H9 (cell line): ENCODE measurements at regions not wholly inside any gene's neighbourhood (a gene's known extent, or its start where the extent isn't known, plus 50 kb on each side); places are given as distances from the start of the nearest gene placed in this dataset.

ENCODE experiments used
- DNase-seq: peaks from one replicate; pipeline ENCODE4 v3.0.0-alpha.2; 2017
- H2AFZ ChIP-seq: one replicate; pipeline ENCODE4 v1.6.1; 2013; ENCODE audit warnings: mild to moderate bottlenecking, low read length, control low read depth, moderate library complexity
- H2AK5ac ChIP-seq: 2 replicates; pipeline ENCODE4 v1.6.1; 2013; ENCODE audit warnings: low read length, control low read depth, mixed read lengths; ENCODE audit not compliant: insufficient read length
- H2BK120ac ChIP-seq: one replicate; pipeline ENCODE4 v1.6.1; 2013; ENCODE audit warnings: low read depth, mild to moderate bottlenecking, low read length, control low read depth, inconsistent platforms; ENCODE audit not compliant: poor library complexity, severe bottlenecking
- H2BK12ac ChIP-seq: 2 replicates; pipeline ENCODE4 v1.6.1; 2013; ENCODE audit warnings: low read length, control low read depth, mixed read lengths, low read depth; ENCODE audit not compliant: insufficient read length
- H2BK15ac ChIP-seq: 2 replicates; pipeline ENCODE4 v1.6.1; 2013; ENCODE audit warnings: low read depth, low read length, control low read depth
- H2BK20ac ChIP-seq: one replicate; pipeline ENCODE4 v1.6.1; 2013; ENCODE audit warnings: low read depth, mild to moderate bottlenecking, low read length, control low read depth, inconsistent platforms; ENCODE audit not compliant: poor library complexity, severe bottlenecking
- H2BK5ac ChIP-seq: 2 replicates; pipeline ENCODE4 v1.6.1; 2013; ENCODE audit warnings: low read length, control low read depth, mixed read lengths; ENCODE audit not compliant: insufficient read length
- H3K14ac ChIP-seq: 2 replicates; pipeline ENCODE4 v1.6.1; 2013; ENCODE audit warnings: low read length, control low read depth; ENCODE audit not compliant: insufficient read depth
- H3K18ac ChIP-seq: 2 replicates; pipeline ENCODE4 v1.6.1; 2013; ENCODE audit warnings: low read depth, mild to moderate bottlenecking, mixed read lengths, low read length, control low read depth; ENCODE audit not compliant: insufficient read length
- H3K23ac ChIP-seq: 2 replicates; pipeline ENCODE4 v1.6.1; 2013; ENCODE audit warnings: low read length, control low read depth, mixed read lengths, low read depth; ENCODE audit not compliant: insufficient read length
- H3K23me2 ChIP-seq: 2 replicates; pipeline ENCODE4 v1.6.1; 2013; ENCODE audit warnings: low read depth, mild to moderate bottlenecking, mixed read lengths, low read length, control low read depth; ENCODE audit not compliant: insufficient read length, poor library complexity, severe bottlenecking
- H3K27ac ChIP-seq: 2 replicates; pipeline ENCODE4 v1.5.1; 2013; ENCODE audit warnings: low read length, control low read depth, mixed read lengths, low read depth; ENCODE audit not compliant: insufficient read length
- H3K27me3 ChIP-seq: 2 replicates; pipeline ENCODE4 v1.6.1; 2013; ENCODE audit warnings: low read length, control low read depth, inconsistent platforms; ENCODE audit not compliant: insufficient read depth
- H3K4ac ChIP-seq: 2 replicates; pipeline ENCODE4 v1.6.1; 2013; ENCODE audit warnings: low read depth, mild to moderate bottlenecking, control low read depth, inconsistent platforms, low read length, moderate library complexity
- H3K4me1 ChIP-seq: 2 replicates; pipeline ENCODE4 v1.6.1; 2013; ENCODE audit warnings: low read length, control low read depth, inconsistent platforms; ENCODE audit not compliant: insufficient read depth
- H3K4me2 ChIP-seq: 2 replicates; pipeline ENCODE4 v1.6.1; 2013; ENCODE audit warnings: low read length, control low read depth, mixed read lengths; ENCODE audit not compliant: insufficient read length, insufficient read depth
- H3K56ac ChIP-seq: 2 replicates; pipeline ENCODE4 v1.6.1; 2013; ENCODE audit warnings: low read depth, mild to moderate bottlenecking, mixed read lengths, low read length, control low read depth; ENCODE audit not compliant: insufficient read length
- H3K79me1 ChIP-seq: 2 replicates; pipeline ENCODE4 v1.6.1; 2013; ENCODE audit warnings: low read depth, mild to moderate bottlenecking, moderate library complexity, low read length, control low read depth, inconsistent platforms; ENCODE audit not compliant: insufficient read depth, poor library complexity, severe bottlenecking
- H3K79me2 ChIP-seq: 2 replicates; pipeline ENCODE4 v1.6.1; 2013; ENCODE audit warnings: low read length, control low read depth, inconsistent platforms; ENCODE audit not compliant: insufficient read depth
- H3K9ac ChIP-seq: 2 replicates; pipeline ENCODE4 v1.6.1; 2013; ENCODE audit warnings: low read length, control low read depth, mixed read lengths; ENCODE audit not compliant: insufficient read length; ENCODE audit errors: extremely low read depth
- H3K9me3 ChIP-seq: one replicate; pipeline ENCODE4 v1.6.1; 2013; ENCODE audit warnings: low read depth, low read length, inconsistent platforms; ENCODE audit not compliant: control insufficient read depth
- H3T11ph ChIP-seq: one replicate; pipeline ENCODE4 v1.6.1; 2013; ENCODE audit warnings: mild to moderate bottlenecking, low read length, control low read depth, inconsistent platforms
- H4K20me1 ChIP-seq: one replicate; pipeline ENCODE4 v1.6.1; 2013; ENCODE audit not compliant: control insufficient read depth, insufficient read length, insufficient read depth
- H4K5ac ChIP-seq: 2 replicates; pipeline ENCODE4 v1.6.1; 2013; ENCODE audit warnings: low read depth, mild to moderate bottlenecking, mixed read lengths, low read length, control low read depth; ENCODE audit not compliant: insufficient read length
- H4K8ac ChIP-seq: replicated peaks from 2 replicates; pipeline ENCODE4 v1.6.1; 2013; ENCODE audit warnings: low read length, control low read depth, mixed read lengths, low read depth; ENCODE audit not compliant: insufficient read length
- H4K91ac ChIP-seq: 2 replicates; pipeline ENCODE4 v1.6.1; 2013; ENCODE audit warnings: low read depth, mild to moderate bottlenecking, moderate library complexity, mixed read lengths, low read length, control low read depth; ENCODE audit not compliant: insufficient read length
- H3K27ac Mint-ChIP-seq, 3 experiments: 2 replicates in 2 of 3; 3 replicates in 1 of 3; pipeline ENCODE4 v1.8.0; 2020 to 2021; ENCODE audit warnings: mixed read lengths in 3 of 3, mild to moderate bottlenecking in 1 of 3, moderate library complexity in 1 of 3
- H3K27me3 Mint-ChIP-seq: 2 replicates; pipeline ENCODE4 v1.8.0; 2021; ENCODE audit warnings: low read depth, mild to moderate bottlenecking, moderate library complexity, mixed read lengths
- H3K36me3 Mint-ChIP-seq, 3 experiments: 2 replicates in 2 of 3; 3 replicates in 1 of 3; pipeline ENCODE4 v1.8.0; 2020 to 2021; ENCODE audit warnings: low read depth in 3 of 3, mixed read lengths in 3 of 3; ENCODE audit not compliant: insufficient read depth in 1 of 3
- H3K4me1 Mint-ChIP-seq, 2 experiments: 2 replicates each; pipeline ENCODE4 v1.8.0; 2020; ENCODE audit warnings: mixed read lengths in 2 of 2
- H3K4me3 Mint-ChIP-seq, 2 experiments: 2 replicates in 1 of 2; 3 replicates in 1 of 2; pipeline ENCODE4 v1.8.0; 2020 to 2021; ENCODE audit warnings: mild to moderate bottlenecking in 2 of 2, mixed read lengths in 2 of 2, moderate library complexity in 1 of 2
- H3K9me3 Mint-ChIP-seq, 2 experiments: 2 replicates in 1 of 2; 3 replicates in 1 of 2; pipeline ENCODE4 v1.8.0; 2020; ENCODE audit warnings: mild to moderate bottlenecking in 2 of 2, mixed read lengths in 2 of 2, moderate library complexity in 1 of 2
- CTCF ChIP-seq: fragments of 200-600 bp; sonication (generic); conservative IDR thresholded peaks from 3 replicates; pipeline ENCODE4 v1.8.0; 2021; ENCODE audit warnings: antibody characterized with exemption, mild to moderate bottlenecking
- WGBS: extraction: QIAGEN DNeasy Blood & Tissue Kit; methylation state at CpG from one replicate; pipeline ENCODE4 v1.1.7; 2013; ENCODE audit warnings: missing lambda C conversion rate, low lambda C conversion rate, mixed read lengths; ENCODE audit not compliant: insufficient read length; ENCODE audit errors: extremely low coverage; 5-methylcytosine and 5-hydroxymethylcytosine counted together

DNA sequence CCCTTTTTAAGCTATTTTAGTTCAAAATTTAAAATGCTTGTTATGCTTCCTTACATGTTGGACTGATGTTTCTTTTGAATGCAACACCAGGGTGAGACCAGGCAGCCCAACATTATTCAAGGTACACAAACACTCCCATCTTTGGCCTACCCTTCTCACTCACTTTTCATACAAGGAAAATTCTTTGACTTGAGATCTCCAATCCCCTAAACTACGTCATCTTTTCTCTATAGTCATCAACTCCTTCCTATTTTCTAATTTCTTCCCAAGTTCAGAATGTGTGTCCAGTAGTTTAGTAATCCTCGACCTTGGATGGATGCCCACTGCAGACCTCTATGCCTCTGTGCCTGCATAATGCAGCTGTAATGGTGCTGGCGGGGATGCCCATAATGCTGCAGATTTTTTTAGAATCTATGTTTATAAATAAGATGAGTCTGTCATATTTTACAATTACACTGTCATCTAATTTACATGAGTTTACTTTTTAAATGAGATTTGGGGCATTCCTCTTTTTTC is 108.7 kb downstream of the ID4 start:
- Mint-ChIP-seq H3K27me3 (no peaks in the 10 kb centered on the region), H3K36me3 (peaks cover 0 to 1% (median 0%) of the 10 kb centered on the region in 3 experiments; a peak in 1 of 7 replicates), H3K4me3 (no peak overlapping the region), H3K27ac (no peak overlapping the region), H3K9me3 (peaks cover 0 to 9% of the 10 kb centered on the region in 2 experiments; a peak in 3 of 5 replicates), H3K4me1 (no peaks in the 10 kb centered on the region)
- Histone ChIP-seq H3K27ac (no peak overlapping the region), H3K4me1 (no peaks in the 10 kb centered on the region), H4K91ac (no peak overlapping the region), H2AK5ac (no peak overlapping the region), H2BK15ac (no peak overlapping the region), H3K23ac (no peak overlapping the region), H4K5ac (no peak overlapping the region), H3K79me2 (no peaks in the 10 kb centered on the region), H2BK120ac (no peak overlapping the region), H2BK20ac (no peak overlapping the region), H2BK5ac (no peak overlapping the region), H3K4me2 (no peak overlapping the region), H2BK12ac (no peak overlapping the region), H3K27me3 (no peaks in the 10 kb centered on the region), H3K79me1 (no peaks in the 10 kb centered on the region), H4K20me1 (no peaks in the 10 kb centered on the region), H3K4ac (no peak overlapping the region), H2AFZ (no peak overlapping the region), H3K18ac (no peak overlapping the region), H3K56ac (no peak overlapping the region), H3K9ac (no peak overlapping the region), H4K8ac (no peak overlapping the region), H3K23me2 (no peaks in the 10 kb centered on the region), H3T11ph (no peak overlapping the region), H3K14ac (no peak overlapping the region), H3K9me3 (no peaks in the 10 kb centered on the region)
- no CpG with 5 or more reads among the region's 3 CpGs for WGBS
- DNase-seq: no peak
- TF ChIP-seq CTCF: no peak
